ENCODE measurements at regions not wholly inside any gene's neighbourhood (a gene's known extent, or its start where the extent isn't known, plus 50 kb on each side); places are given as distances from the start of the nearest gene placed in this dataset.

DNA sequence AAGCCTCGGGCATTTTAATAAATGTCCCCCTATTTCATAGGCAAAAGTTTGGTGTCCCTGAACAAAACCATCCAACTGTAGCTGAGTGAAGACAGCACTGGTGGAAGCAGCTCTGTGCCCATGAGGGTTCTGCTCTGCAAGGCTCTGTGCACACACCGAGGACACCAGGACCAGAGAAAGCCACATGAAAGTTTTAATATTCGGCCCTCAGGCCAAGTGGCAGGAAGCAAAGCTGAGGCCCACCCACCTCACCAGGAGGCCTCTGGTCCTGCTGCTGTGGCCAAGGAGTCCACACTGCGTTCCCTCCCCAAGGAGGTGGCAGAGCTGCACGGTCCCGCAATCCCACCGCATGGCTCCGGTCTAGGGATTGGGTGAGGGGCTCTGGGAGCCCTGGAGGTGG, 62.6 kb upstream of the RPS6KA2 start:
- Histone ChIP-seq H2BK120ac (ENCODE audit: low read depth, low read length) (no peak overlapping the region), H2BK15ac (replicated peaks; ENCODE audit: low read depth) (no peak overlapping the region), H3K79me1 (ENCODE audit: low read length) (no peaks in the 10 kb centered on the region), H4K5ac (ENCODE audit: low read length) (no peak overlapping the region), H3K27me3 (ENCODE audit: insufficient read depth, low read length, poor library complexity) (no peaks in the 10 kb centered on the region), H2BK5ac (ENCODE audit: low read length) (no peak overlapping the region), H3K56ac (ENCODE audit: low read length) (no peak overlapping the region), H3K27ac (ENCODE audit: low read depth, low read length) (no peak overlapping the region), H3K23ac (ENCODE audit: low read length) (peak overlapping the region; percentile 52), H2AK5ac (ENCODE audit: low read length) (no peak overlapping the region), H4K8ac (ENCODE audit: low read depth, low read length) (no peak overlapping the region), H3K18ac (ENCODE audit: low read length) (no peak overlapping the region), H3K9ac (ENCODE audit: low read length) (no peak overlapping the region), H3K79me2 (ENCODE audit: control insufficient read depth, insufficient read depth, low read length) (no peaks in the 10 kb centered on the region), H3K4me1 (ENCODE audit: control insufficient read depth, low read depth, low read length) (peaks cover 5% of the 10 kb centered on the region), H3K4me2 (ENCODE audit: low read length) (no peak overlapping the region), H3K4me3 (ENCODE audit: low read length) (no peak overlapping the region), H3K36me3 (ENCODE audit: control insufficient read depth, insufficient read depth, low read length) (no peaks in the 10 kb centered on the region), H3K4ac (ENCODE audit: low read depth, low read length) (no peak overlapping the region)
- no CpG with 5 or more reads among the region's 8 CpGs for WGBS (ENCODE audit: extremely low coverage, insufficient coverage, low lambda C conversion rate)
- DNase-seq = no peak

DNA sequence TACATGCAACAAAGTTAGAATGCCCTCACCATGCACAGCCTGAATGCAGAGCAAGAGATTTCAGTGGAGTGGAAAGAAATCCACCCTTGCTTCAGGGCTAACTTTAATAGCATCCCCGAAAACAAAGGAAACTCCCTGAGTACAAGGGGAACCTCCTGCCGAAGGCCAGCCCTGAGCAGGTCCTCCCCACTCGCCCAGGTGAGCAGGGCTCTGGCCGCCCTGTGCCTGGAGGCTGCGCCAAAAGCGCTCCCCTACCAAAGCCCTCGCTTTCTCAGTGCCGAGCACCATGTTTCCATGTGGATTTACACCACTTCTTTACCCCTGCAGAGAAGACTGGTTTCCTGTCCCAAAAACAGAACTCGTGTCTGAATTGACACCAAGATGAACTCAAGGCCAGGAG, 61.9 kb upstream of the RPS6KA2 start:
- no peak for DNase-seq
- H3K4ac ChIP-seq (ENCODE audit: low read depth, low read length) = no peak overlapping the region
- H3K4me3 ChIP-seq (ENCODE audit: low read length) = no peak overlapping the region
- H3K56ac ChIP-seq (ENCODE audit: low read length) = no peak overlapping the region
- H4K8ac ChIP-seq (ENCODE audit: low read depth, low read length) = no peak overlapping the region
- H4K5ac ChIP-seq (ENCODE audit: low read length) = no peak overlapping the region
- H3K79me2 ChIP-seq (ENCODE audit: control insufficient read depth, insufficient read depth, low read length) = no peaks in the 10 kb centered on the region
- H3K23ac ChIP-seq (ENCODE audit: low read length) = no peak overlapping the region
- no peak overlapping the region for H2AK5ac ChIP-seq (ENCODE audit: low read length)
- H3K4me2 ChIP-seq (ENCODE audit: low read length) = no peak overlapping the region
- WGBS (ENCODE audit: extremely low coverage, insufficient coverage, low lambda C conversion rate) = no CpG with 5 or more reads among the region's 9 CpGs
- no peak overlapping the region for H3K18ac ChIP-seq (ENCODE audit: low read length)
- H3K27me3 ChIP-seq (ENCODE audit: insufficient read depth, low read length, poor library complexity) = no peaks in the 10 kb centered on the region
- no peak overlapping the region for H3K9ac ChIP-seq (ENCODE audit: low read length)
- H2BK120ac ChIP-seq (ENCODE audit: low read depth, low read length) = no peak overlapping the region
- H3K27ac ChIP-seq (ENCODE audit: low read depth, low read length) = no peak overlapping the region
- no peaks in the 10 kb centered on the region for H3K79me1 ChIP-seq (ENCODE audit: low read length)
- no peak overlapping the region for H2BK5ac ChIP-seq (ENCODE audit: low read length)
- peaks cover 5% of the 10 kb centered on the region for H3K4me1 ChIP-seq (ENCODE audit: control insufficient read depth, low read depth, low read length)
- H3K36me3 ChIP-seq (ENCODE audit: control insufficient read depth, insufficient read depth, low read length) = no peaks in the 10 kb centered on the region
- no peak overlapping the region for H2BK15ac ChIP-seq (replicated peaks; ENCODE audit: low read depth)

GRCh38 chr6:166687879-166688205, 60.8 kb upstream of the RPS6KA2 start:
- no CpG with 5 or more reads among the region's 6 CpGs for WGBS (ENCODE audit: extremely low coverage, insufficient coverage, low lambda C conversion rate)
- Histone ChIP-seq H2BK120ac (ENCODE audit: low read depth, low read length) (no peak overlapping the region), H2BK15ac (replicated peaks; ENCODE audit: low read depth) (no peak overlapping the region), H3K4me3 (ENCODE audit: low read length) (no peak overlapping the region), H3K4me2 (ENCODE audit: low read length) (no peak overlapping the region), H3K56ac (ENCODE audit: low read length) (peak overlapping the region; percentile 62), H3K79me1 (ENCODE audit: low read length) (no peaks in the 10 kb centered on the region), H3K27ac (ENCODE audit: low read depth, low read length) (no peak overlapping the region), H3K18ac (ENCODE audit: low read length) (peak overlapping the region; percentile 29), H4K8ac (ENCODE audit: low read depth, low read length) (no peak overlapping the region), H3K4me1 (ENCODE audit: control insufficient read depth, low read depth, low read length) (peaks cover 5% of the 10 kb centered on the region), H3K36me3 (ENCODE audit: control insufficient read depth, insufficient read depth, low read length) (no peaks in the 10 kb centered on the region), H3K23ac (ENCODE audit: low read length) (no peak overlapping the region), H3K27me3 (ENCODE audit: insufficient read depth, low read length, poor library complexity) (no peaks in the 10 kb centered on the region), H3K79me2 (ENCODE audit: control insufficient read depth, insufficient read depth, low read length) (no peaks in the 10 kb centered on the region), H4K5ac (ENCODE audit: low read length) (no peak overlapping the region), H2BK5ac (ENCODE audit: low read length) (no peak overlapping the region), H2AK5ac (ENCODE audit: low read length) (no peak overlapping the region), H3K4ac (ENCODE audit: low read depth, low read length) (no peak overlapping the region), H3K9ac (ENCODE audit: low read length) (peak overlapping the region; percentile 28)
- DNase-seq = peak; percentile 57

DNA sequence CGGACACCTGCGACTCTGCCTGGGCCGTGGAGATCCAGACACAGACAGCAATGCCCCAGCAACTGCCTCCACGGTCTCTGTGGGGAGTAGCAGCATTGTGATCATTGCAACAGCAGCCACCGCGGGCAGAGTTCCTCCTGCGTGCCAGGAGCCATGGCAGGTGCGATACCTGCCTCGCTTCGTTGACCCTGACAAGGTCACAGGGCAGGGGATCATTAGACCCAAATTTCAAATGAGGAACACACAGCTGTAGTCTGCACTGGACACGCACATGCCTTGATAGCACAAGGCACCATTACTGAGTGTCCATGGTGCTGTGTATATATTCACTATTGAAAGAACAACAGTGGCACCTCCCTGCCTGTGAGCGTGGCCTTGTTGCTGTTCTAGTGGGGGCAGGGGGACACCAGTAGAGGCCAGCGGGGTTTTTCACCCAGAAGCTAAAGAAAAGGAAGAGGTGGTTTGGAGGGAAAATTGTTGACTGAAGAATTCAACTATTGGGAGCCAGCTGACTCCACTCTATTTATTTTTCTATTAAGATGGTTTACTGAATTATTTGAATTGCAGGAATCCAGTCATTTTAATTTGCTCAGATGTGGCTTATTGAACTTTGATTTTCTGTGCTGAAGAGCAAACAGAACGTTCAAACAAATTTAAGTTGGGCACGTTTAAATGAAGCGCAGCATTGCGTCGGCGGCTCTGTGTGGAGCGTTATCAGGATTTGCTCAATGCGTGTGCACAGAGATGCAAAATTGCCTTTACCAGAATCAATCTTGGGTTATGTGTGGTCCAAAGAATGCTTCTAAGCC, 60.2 kb upstream of the RPS6KA2 start:
- Histone ChIP-seq H3K56ac (ENCODE audit: low read length) (peak overlapping the region; percentile 62), H2AK5ac (ENCODE audit: low read length) (no peak overlapping the region), H2BK15ac (replicated peaks; ENCODE audit: low read depth) (no peak overlapping the region), H3K4ac (ENCODE audit: low read depth, low read length) (no peak overlapping the region), H4K5ac (ENCODE audit: low read length) (no peak overlapping the region), H3K27ac (ENCODE audit: low read depth, low read length) (no peak overlapping the region), H3K27me3 (ENCODE audit: insufficient read depth, low read length, poor library complexity) (no peaks in the 10 kb centered on the region), H3K4me1 (ENCODE audit: control insufficient read depth, low read depth, low read length) (peaks cover 5% of the 10 kb centered on the region), H2BK5ac (ENCODE audit: low read length) (no peak overlapping the region), H3K23ac (ENCODE audit: low read length) (no peak overlapping the region), H3K79me2 (ENCODE audit: control insufficient read depth, insufficient read depth, low read length) (no peaks in the 10 kb centered on the region), H3K79me1 (ENCODE audit: low read length) (no peaks in the 10 kb centered on the region), H3K4me3 (ENCODE audit: low read length) (no peak overlapping the region), H3K36me3 (ENCODE audit: control insufficient read depth, insufficient read depth, low read length) (no peaks in the 10 kb centered on the region), H3K18ac (ENCODE audit: low read length) (no peak overlapping the region), H2BK120ac (ENCODE audit: low read depth, low read length) (no peak overlapping the region), H3K9ac (ENCODE audit: low read length) (no peak overlapping the region), H3K4me2 (ENCODE audit: low read length) (no peak overlapping the region), H4K8ac (ENCODE audit: low read depth, low read length) (no peak overlapping the region)
- DNase-seq = no peak
- no CpG with 5 or more reads among the region's 21 CpGs for WGBS (ENCODE audit: extremely low coverage, insufficient coverage, low lambda C conversion rate)

DNA sequence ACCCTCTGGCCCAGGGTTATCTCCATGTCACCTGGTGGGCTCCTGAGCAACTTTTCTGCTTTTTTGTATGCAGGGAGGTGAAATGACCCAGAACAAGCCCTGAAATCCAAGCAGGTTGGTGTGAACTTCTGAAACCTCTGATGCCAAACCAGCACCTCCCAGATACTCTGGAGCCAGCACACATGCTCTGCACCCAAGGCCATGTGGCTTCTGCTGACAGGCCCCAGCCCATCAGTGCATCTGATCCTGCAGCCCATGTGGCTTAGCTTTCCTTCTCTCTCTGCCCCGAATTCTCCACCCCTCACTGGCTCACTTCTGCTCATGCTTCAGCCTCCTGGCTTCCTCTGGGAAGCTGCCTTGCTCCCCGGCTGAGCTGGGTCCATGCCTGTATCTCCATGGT, 59.3 kb upstream of the RPS6KA2 start:
- Histone ChIP-seq H2BK120ac (ENCODE audit: low read depth, low read length) (no peak overlapping the region), H3K27me3 (ENCODE audit: insufficient read depth, low read length, poor library complexity) (no peaks in the 10 kb centered on the region)
- WGBS (ENCODE audit: extremely low coverage, insufficient coverage, low lambda C conversion rate) = no CpG with 5 or more reads among the region's 2 CpGs

GRCh38 chr6:166684866-166685265, 57.8 kb upstream of the RPS6KA2 start:
- H3K36me3 ChIP-seq (ENCODE audit: control insufficient read depth, insufficient read depth, low read length) = no peaks in the 10 kb centered on the region
- H3K56ac ChIP-seq (ENCODE audit: low read length) = no peak overlapping the region
- H3K23ac ChIP-seq (ENCODE audit: low read length) = no peak overlapping the region
- H3K4me1 ChIP-seq (ENCODE audit: control insufficient read depth, low read depth, low read length) = peaks cover 5% of the 10 kb centered on the region
- no peak overlapping the region for H3K4me3 ChIP-seq (ENCODE audit: low read length)
- WGBS (ENCODE audit: extremely low coverage, insufficient coverage, low lambda C conversion rate) = no CpG with 5 or more reads among the region's 8 CpGs
- no peaks in the 10 kb centered on the region for H3K79me1 ChIP-seq (ENCODE audit: low read length)
- no peak overlapping the region for H3K27ac ChIP-seq (ENCODE audit: low read depth, low read length)
- no peaks in the 10 kb centered on the region for H3K27me3 ChIP-seq (ENCODE audit: insufficient read depth, low read length, poor library complexity)
- H3K4ac ChIP-seq (ENCODE audit: low read depth, low read length) = no peak overlapping the region
- no peak overlapping the region for H3K18ac ChIP-seq (ENCODE audit: low read length)
- DNase-seq = no peak
- H4K8ac ChIP-seq (ENCODE audit: low read depth, low read length) = no peak overlapping the region
- no peak overlapping the region for H2BK120ac ChIP-seq (ENCODE audit: low read depth, low read length)
- H3K79me2 ChIP-seq (ENCODE audit: control insufficient read depth, insufficient read depth, low read length) = no peaks in the 10 kb centered on the region
- no peak overlapping the region for H2AK5ac ChIP-seq (ENCODE audit: low read length)
- no peak overlapping the region for H3K4me2 ChIP-seq (ENCODE audit: low read length)
- H4K5ac ChIP-seq (ENCODE audit: low read length) = no peak overlapping the region
- no peak overlapping the region for H2BK5ac ChIP-seq (ENCODE audit: low read length)
- H3K9ac ChIP-seq (ENCODE audit: low read length) = no peak overlapping the region
- H2BK15ac ChIP-seq (replicated peaks; ENCODE audit: low read depth) = no peak overlapping the region

More for the DNA sequence above, 59.3 kb upstream of the RPS6KA2 start:
- H3K36me3 ChIP-seq (ENCODE audit: control insufficient read depth, insufficient read depth, low read length) = no peaks in the 10 kb centered on the region
- H2BK15ac ChIP-seq (replicated peaks; ENCODE audit: low read depth) = no peak overlapping the region
- H4K8ac ChIP-seq (ENCODE audit: low read depth, low read length) = no peak overlapping the region
- H3K18ac ChIP-seq (ENCODE audit: low read length) = no peak overlapping the region
- H3K23ac ChIP-seq (ENCODE audit: low read length) = no peak overlapping the region
- H3K4me1 ChIP-seq (ENCODE audit: control insufficient read depth, low read depth, low read length) = peaks cover 5% of the 10 kb centered on the region
- H3K56ac ChIP-seq (ENCODE audit: low read length) = no peak overlapping the region
- no peak overlapping the region for H4K5ac ChIP-seq (ENCODE audit: low read length)
- H3K4me3 ChIP-seq (ENCODE audit: low read length) = no peak overlapping the region
- no peaks in the 10 kb centered on the region for H3K79me2 ChIP-seq (ENCODE audit: control insufficient read depth, insufficient read depth, low read length)
- no peak for DNase-seq
- no peaks in the 10 kb centered on the region for H3K79me1 ChIP-seq (ENCODE audit: low read length)
- no peak overlapping the region for H3K9ac ChIP-seq (ENCODE audit: low read length)
- H3K4me2 ChIP-seq (ENCODE audit: low read length) = no peak overlapping the region
- H3K27ac ChIP-seq (ENCODE audit: low read depth, low read length) = no peak overlapping the region
- H3K4ac ChIP-seq (ENCODE audit: low read depth, low read length) = no peak overlapping the region
- no peak overlapping the region for H2BK5ac ChIP-seq (ENCODE audit: low read length)
- no peak overlapping the region for H2AK5ac ChIP-seq (ENCODE audit: low read length)
